EH (cell line): ENCODE measurements at regions not wholly inside any gene's neighbourhood (a gene's known extent, or its start where the extent isn't known, plus 50 kb on each side); places are given as distances from the start of the nearest gene placed in this dataset.
"Not testable (repeated sequence)": the region's sequence is repeated elsewhere in the genome, so short reads cannot be mapped to it uniquely, and the experiment has no call there.

ENCODE experiments used
- DNase-seq: peaks from one replicate; pipeline ENCODE4 v3.0.0-alpha.2; 2015; ENCODE audit warnings: low read depth

- no peak for DNase-seq
These were observed 657.7 kb downstream of the QKI start for GRCh38 chr6:164072240-164072666.

- DNase-seq: no peak
These were observed 655.0 kb downstream of the QKI start for GRCh38 chr6:164069350-164069990.

- no peak for DNase-seq
These were observed 654.0 kb downstream of the QKI start for GRCh38 chr6:164068527-164068926.

- no peak for DNase-seq
These were observed 652.2 kb downstream of the QKI start for GRCh38 chr6:164066766-164067165.

GRCh38 chr6:164066335-164066734, 651.8 kb downstream of the QKI start:
- no peak for DNase-seq

GRCh38 chr6:164063346-164063745, 648.8 kb downstream of the QKI start:
- DNase-seq: no peak

GRCh38 chr6:164062872-164063271, 648.4 kb downstream of the QKI start:
- DNase-seq: no peak

GRCh38 chr6:164057876-164058275, 643.4 kb downstream of the QKI start:
- no peak for DNase-seq

- no peak for DNase-seq
These were observed 636.9 kb downstream of the QKI start for GRCh38 chr6:164051427-164051826.

GRCh38 chr6:164049517-164049988, 635.0 kb downstream of the QKI start:
- no peak for DNase-seq

- no peak for DNase-seq
These were observed 634.5 kb downstream of the QKI start for GRCh38 chr6:164048840-164049516.

GRCh38 chr6:164045082-164045481, 630.6 kb downstream of the QKI start:
- DNase-seq: no peak

- not testable (repeated sequence) for DNase-seq
These were observed 629.1 kb downstream of the QKI start for GRCh38 chr6:164043656-164044055.

GRCh38 chr6:164042212-164042611, 627.7 kb downstream of the QKI start:
- no peak for DNase-seq

- no peak for DNase-seq
These were observed 626.5 kb downstream of the QKI start for GRCh38 chr6:164040994-164041393.

- DNase-seq: no peak
These were observed 625.4 kb downstream of the QKI start for GRCh38 chr6:164039954-164040375.

GRCh38 chr6:164037171-164037870, 622.8 kb downstream of the QKI start:
- DNase-seq: no peak

GRCh38 chr6:164035900-164036485, 621.5 kb downstream of the QKI start:
- no peak for DNase-seq

- DNase-seq: no peak
These were observed 620.2 kb downstream of the QKI start for GRCh38 chr6:164034602-164035140.

GRCh38 chr6:164025180-164025579, 610.7 kb downstream of the QKI start:
- no peak for DNase-seq

- no peak for DNase-seq
These were observed 609.0 kb downstream of the QKI start for GRCh38 chr6:164023535-164023934.

GRCh38 chr6:164022632-164023031, 608.1 kb downstream of the QKI start:
- DNase-seq: no peak
